ENCODE measurements at regions not wholly inside any gene's neighbourhood (a gene's known extent, or its start where the extent isn't known, plus 50 kb on each side); places are given as distances from the start of the nearest gene placed in this dataset.

GRCh38 chr2:133766164-133766832, 198.0 kb upstream of the NCKAP5 start:
- DNase-seq (ENCODE audit: low read depth in 1 of 2, low spot score in 1 of 2), result no peak

- DNase-seq (ENCODE audit: low read depth in 1 of 2, low spot score in 1 of 2), result no peak
Measured at GRCh38 chr2:133768256-133768655, 200.0 kb upstream of the NCKAP5 start.

- DNase-seq (ENCODE audit: low read depth in 1 of 2, low spot score in 1 of 2), result no peak
Measured at GRCh38 chr2:133768658-133769435, 200.6 kb upstream of the NCKAP5 start.

GRCh38 chr2:133773854-133774653, 205.8 kb upstream of the NCKAP5 start:
- no peak for DNase-seq (ENCODE audit: low read depth in 1 of 2, low spot score in 1 of 2)

GRCh38 chr2:133774654-133775015, 206.4 kb upstream of the NCKAP5 start:
- no peak for DNase-seq (ENCODE audit: low read depth in 1 of 2, low spot score in 1 of 2)

GRCh38 chr2:133776936-133777573, 208.8 kb upstream of the NCKAP5 start:
- DNase-seq (ENCODE audit: low read depth in 1 of 2, low spot score in 1 of 2), result no peak

GRCh38 chr2:133777574-133777960, 209.3 kb upstream of the NCKAP5 start:
- no peak for DNase-seq (ENCODE audit: low read depth in 1 of 2, low spot score in 1 of 2)

GRCh38 chr2:133780099-133780996, 212.1 kb upstream of the NCKAP5 start:
- DNase-seq (ENCODE audit: low read depth in 1 of 2, low spot score in 1 of 2), result no peak

- DNase-seq (ENCODE audit: low read depth in 1 of 2, low spot score in 1 of 2), result no peak
Measured at GRCh38 chr2:133780997-133781513, 212.8 kb upstream of the NCKAP5 start.

- DNase-seq (ENCODE audit: low read depth in 1 of 2, low spot score in 1 of 2), result no peak
Measured at GRCh38 chr2:133787207-133787606, 218.9 kb upstream of the NCKAP5 start.

GRCh38 chr2:133787651-133788050, 219.4 kb upstream of the NCKAP5 start:
- DNase-seq (ENCODE audit: low read depth in 1 of 2, low spot score in 1 of 2), result no peak

- DNase-seq (ENCODE audit: low read depth in 1 of 2, low spot score in 1 of 2), result no peak
Measured at GRCh38 chr2:133788386-133788785, 220.1 kb upstream of the NCKAP5 start.

- no peak for DNase-seq (ENCODE audit: low read depth in 1 of 2, low spot score in 1 of 2)
Measured at GRCh38 chr2:133789743-133790142, 221.5 kb upstream of the NCKAP5 start.

GRCh38 chr2:133790711-133791110, 222.4 kb upstream of the NCKAP5 start:
- DNase-seq (ENCODE audit: low read depth in 1 of 2, low spot score in 1 of 2), result no peak

GRCh38 chr2:133791191-133791590, 222.9 kb upstream of the NCKAP5 start:
- no peak for DNase-seq (ENCODE audit: low read depth in 1 of 2, low spot score in 1 of 2)

GRCh38 chr2:133792223-133792622, 224.0 kb upstream of the NCKAP5 start:
- no peak for DNase-seq (ENCODE audit: low read depth in 1 of 2, low spot score in 1 of 2)

- DNase-seq (ENCODE audit: low read depth in 1 of 2, low spot score in 1 of 2), result no peak
Measured at GRCh38 chr2:133794114-133794513, 225.9 kb upstream of the NCKAP5 start.

- no peak for DNase-seq (ENCODE audit: low read depth in 1 of 2, low spot score in 1 of 2)
Measured at GRCh38 chr2:133801946-133802345, 233.7 kb upstream of the NCKAP5 start.

- DNase-seq (ENCODE audit: low read depth in 1 of 2, low spot score in 1 of 2), result no peak
Measured at GRCh38 chr2:133802409-133803039, 234.3 kb upstream of the NCKAP5 start.

- no peak for DNase-seq (ENCODE audit: low read depth in 1 of 2, low spot score in 1 of 2)
Measured at GRCh38 chr2:133806564-133806963, 238.3 kb upstream of the NCKAP5 start.

Data from stimulated activated CD4-positive, alpha-beta T cell treated with anti-CD3 and anti-CD28 coated beads, Interleukin-15, amount 100 ng/mL, for 1 hour (primary cell).